NCI-H187 treated with DMSO at 0.1 percent for 48 hours (cell line): ENCODE measurements at regions not wholly inside any gene's neighbourhood (a gene's known extent, or its start where the extent isn't known, plus 50 kb on each side); places are given as distances from the start of the nearest gene placed in this dataset.
"Not testable (repeated sequence)": the region's sequence is repeated elsewhere in the genome, so short reads cannot be mapped to it uniquely, and the experiment has no call there.

Experiments
- DNase-seq: peaks from one replicate; lab custom pipeline; 2025; lab: John Stamatoyannopoulos, UW

GRCh38 chr1:55868026-55868425 lies 652.9 kb upstream of the USP24 start:
- DNase-seq: peak; percentile 79

- DNase-seq: no peak
These were observed 652.2 kb upstream of the USP24 start for GRCh38 chr1:55867304-55867843.

GRCh38 chr1:55865778-55866177 lies 650.6 kb upstream of the USP24 start:
- DNase-seq: not testable (repeated sequence)

- DNase-seq: no peak
These were observed 649.1 kb upstream of the USP24 start for GRCh38 chr1:55864251-55864650.

- DNase-seq: no peak
These were observed 646.6 kb upstream of the USP24 start for GRCh38 chr1:55861676-55862340.

- DNase-seq: no peak
These were observed 645.8 kb upstream of the USP24 start for GRCh38 chr1:55860798-55861519.

GRCh38 chr1:55860326-55860725 lies 645.2 kb upstream of the USP24 start:
- DNase-seq: no peak

GRCh38 chr1:55854911-55855310 lies 639.7 kb upstream of the USP24 start:
- no peak for DNase-seq

GRCh38 chr1:55848906-55849305 lies 633.7 kb upstream of the USP24 start:
- no peak for DNase-seq

- no peak for DNase-seq
These were observed 630.9 kb upstream of the USP24 start for GRCh38 chr1:55846051-55846450.

GRCh38 chr1:55844322-55844721 lies 629.2 kb upstream of the USP24 start:
- no peak for DNase-seq

- DNase-seq: no peak
These were observed 624.5 kb upstream of the USP24 start for GRCh38 chr1:55839626-55840025.

GRCh38 chr1:55839221-55839620 lies 624.1 kb upstream of the USP24 start:
- DNase-seq: no peak

- DNase-seq: no peak
These were observed 620.9 kb upstream of the USP24 start for GRCh38 chr1:55836086-55836485.

GRCh38 chr1:55833529-55834091 lies 618.4 kb upstream of the USP24 start:
- DNase-seq: no peak

- no peak for DNase-seq
These were observed 616.6 kb upstream of the USP24 start for GRCh38 chr1:55831759-55832158.

- DNase-seq: no peak
These were observed 612.9 kb upstream of the USP24 start for GRCh38 chr1:55828044-55828443.

- DNase-seq: no peak
These were observed 612.2 kb upstream of the USP24 start for GRCh38 chr1:55827350-55827749.

- no peak for DNase-seq
These were observed 611.4 kb upstream of the USP24 start for GRCh38 chr1:55826381-55827080.

GRCh38 chr1:55825461-55825860 lies 610.3 kb upstream of the USP24 start:
- DNase-seq: no peak

- DNase-seq: no peak
These were observed 609.1 kb upstream of the USP24 start for GRCh38 chr1:55824251-55824640.

- DNase-seq: no peak
These were observed 608.5 kb upstream of the USP24 start for GRCh38 chr1:55823541-55824250.
